GM12878 (cell line): ENCODE measurements at regions not wholly inside any gene's neighbourhood (a gene's known extent, or its start where the extent isn't known, plus 50 kb on each side); places are given as distances from the start of the nearest gene placed in this dataset.

Experiments used
- ATAC-seq: fragments of 200-7000 bp; cut with Tn5 transposase; 3 replicates; pipeline ENCODE4 v1.9.1; 2020; ENCODE audit warnings: mild to moderate bottlenecking, moderate library complexity
- BruUV-seq: library from RNA; stranded (reverse); fragments of 400-500 nt; replicated peaks from 2 replicates; lab custom pipeline; 2021; lab: Mats Ljungman, UMichigan
- CTCF ChIA-PET: fragments of 300-600 bp; sonication (Branson Sonifier 250); formaldehyde crosslinking; extraction: SDS; loops from one replicate; lab custom pipeline; 2021; ENCODE audit warnings: inconsistent platforms; lab: Yijun Ruan, JAX
- POLR2A ChIA-PET: fragments of 350-600 bp; formaldehyde crosslinking; extraction: SDS; loops from one replicate; lab custom pipeline; 2021; ENCODE audit warnings: inconsistent platforms; lab: Charles Lee
- RAD21 ChIA-PET: fragments of 300-600 bp; sonication (Branson Sonifier 250); formaldehyde crosslinking; loops from one replicate; lab custom pipeline; 2023; ENCODE audit warnings: antibody characterized with exemption; ENCODE audit not compliant: unreplicated experiment; lab: Charles Lee
- SMC1A ChIA-PET: fragments of 300-600 bp; sonication (Branson Sonifier 250); formaldehyde crosslinking; loops from one replicate; lab custom pipeline; 2023; ENCODE audit not compliant: unreplicated experiment, uncharacterized antibody; lab: Charles Lee
- DNase-seq: peaks from one replicate; pipeline ENCODE4 v3.0.0-alpha.2; 2011; ENCODE audit warnings: low read depth, low spot score
- FAIRE-seq: peaks from 3 replicates; lab custom pipeline; 2011; peaks lifted over from hg19 to GRCh38; lab: Jason Lieb, UNC
- H2AFZ ChIP-seq: 2 replicates; pipeline ENCODE4 v1.6.0; 2011; ENCODE audit warnings: low read depth, low read length, control low read depth; ENCODE audit not compliant: control insufficient read depth
- H3K27ac ChIP-seq: 2 replicates; pipeline ENCODE4 v1.5.1; 2011; ENCODE audit warnings: control low read depth; ENCODE audit not compliant: control insufficient read depth, insufficient read depth
- H3K27me3 ChIP-seq, 2 experiments: replicated peaks in 1 of 2; 2 replicates each; pipeline versions ENCODE4 v1.6.0 to v1.6.1; 2011; ENCODE audit warnings: low read length in 1 of 2; ENCODE audit not compliant: control insufficient read depth in 2 of 2, insufficient read depth in 2 of 2
- H3K36me3 ChIP-seq, 2 experiments: 2 replicates each; pipeline ENCODE4 v1.5.1; 2011; ENCODE audit warnings: low read length in 1 of 2; ENCODE audit not compliant: control insufficient read depth in 2 of 2, insufficient read depth in 2 of 2
- H3K4me1 ChIP-seq: 2 replicates; pipeline ENCODE4 v1.6.1; 2011; ENCODE audit warnings: mild to moderate bottlenecking, low read length, moderate library complexity, mixed read lengths; ENCODE audit not compliant: control insufficient read depth, insufficient read depth
- H3K4me2 ChIP-seq: 2 replicates; pipeline ENCODE4 v1.6.0; 2011; ENCODE audit warnings: control low read depth; ENCODE audit not compliant: control insufficient read depth, insufficient read depth
- H3K4me3 ChIP-seq: fragments of 200-600 bp; sonication (generic); 2 replicates; pipeline ENCODE4 v1.5.1; 2016
- H3K79me2 ChIP-seq: 2 replicates; pipeline ENCODE4 v1.6.0; 2011; ENCODE audit warnings: low read length; ENCODE audit not compliant: control insufficient read depth, insufficient read depth
- H3K9ac ChIP-seq: 2 replicates; pipeline ENCODE4 v1.8.0; 2011; ENCODE audit warnings: low read length, control low read depth, mixed read lengths; ENCODE audit not compliant: control insufficient read depth, insufficient read depth
- H3K9me3 ChIP-seq: replicated peaks from 3 replicates; pipeline ENCODE4 v1.5.1; 2011; ENCODE audit warnings: mild to moderate bottlenecking, low read length; ENCODE audit not compliant: control insufficient read depth, insufficient read depth
- H4K20me1 ChIP-seq: 2 replicates; pipeline ENCODE4 v1.6.0; 2011; ENCODE audit not compliant: control insufficient read depth, insufficient read depth
- CHD4 ChIP-seq: fragments of 200-600 bp; sonication (generic); IDR thresholded peaks from 2 replicates; pipeline ENCODE4 v1.6.1; 2016; ENCODE audit warnings: mild to moderate bottlenecking
- E4F1 ChIP-seq: fragments of 450-650 bp; IDR thresholded peaks from 2 replicates; pipeline ENCODE4 v1.6.1; 2018; ENCODE audit warnings: borderline replicate concordance, mild to moderate bottlenecking; ENCODE audit not compliant: partially characterized antibody
- HDAC6 ChIP-seq: fragments of 200-600 bp; sonication (generic); IDR thresholded peaks from one replicate; pipeline ENCODE4 v1.8.0; 2017; ENCODE audit warnings: antibody characterized with exemption; ENCODE audit not compliant: unreplicated experiment
- HDGF ChIP-seq: fragments of 450-650 bp; IDR thresholded peaks from 2 replicates; pipeline ENCODE4 v1.6.1; 2016; ENCODE audit warnings: antibody characterized with exemption
- IRF3 ChIP-seq: fragments of 450-650 bp; IDR thresholded peaks from 2 replicates; pipeline ENCODE4 v1.6.1; 2014; ENCODE audit warnings: mild to moderate bottlenecking
- MAX ChIP-seq: IDR thresholded peaks from 2 replicates; pipeline ENCODE4 v1.6.1; 2012; ENCODE audit warnings: low read depth, low read length, improper control_type of control experiment
- MYC ChIP-seq: IDR thresholded peaks from 2 replicates; pipeline ENCODE4 v1.6.1; 2011; ENCODE audit warnings: mild to moderate bottlenecking, low read length, moderate library complexity, inconsistent platforms; ENCODE audit not compliant: insufficient read depth, insufficient replicate concordance, insufficient read length, severe bottlenecking
- PBX3 ChIP-seq: IDR thresholded peaks from 2 replicates; pipeline ENCODE4 v1.6.1; 2011; ENCODE audit warnings: mild to moderate bottlenecking, low read depth, low read length, moderate library complexity; ENCODE audit not compliant: insufficient replicate concordance
- POU2F2 ChIP-seq: IDR thresholded peaks from 3 replicates; pipeline ENCODE4 v1.6.1; 2011; ENCODE audit warnings: low read depth, mild to moderate bottlenecking, low read length, borderline replicate concordance
- RAD21 ChIP-seq: IDR thresholded peaks from 2 replicates; pipeline ENCODE4 v1.6.1; 2011; ENCODE audit warnings: mild to moderate bottlenecking, low read depth, low read length, moderate library complexity; ENCODE audit not compliant: insufficient read depth
- RUNX3 ChIP-seq: IDR thresholded peaks from 2 replicates; pipeline ENCODE4 v1.6.1; 2012; ENCODE audit warnings: low read length, inconsistent platforms
- SPI1 ChIP-seq: IDR thresholded peaks from 2 replicates; pipeline ENCODE4 v1.6.1; 2011; ENCODE audit warnings: low read depth, mild to moderate bottlenecking, low read length, moderate library complexity, borderline replicate concordance; ENCODE audit not compliant: insufficient read depth
- STAT3 ChIP-seq: IDR thresholded peaks from 2 replicates; pipeline ENCODE4 v1.6.1; 2011; ENCODE audit warnings: low read depth, low read length, improper control_type of control experiment
- ZBED1 ChIP-seq: IDR thresholded peaks from 2 replicates; pipeline ENCODE4 v1.6.1; 2016; ENCODE audit warnings: borderline replicate concordance
- WGBS: methylation state at CpG from one replicate; pipeline ENCODE4 v1.1.6; 2016; ENCODE audit warnings: low lambda C conversion rate; ENCODE audit not compliant: insufficient replicate concordance, insufficient coverage; ENCODE audit errors: missing lambda C conversion rate; 5-methylcytosine and 5-hydroxymethylcytosine counted together
- in situ Hi-C: fragments of 300-500 bp; cut with MboI; formaldehyde crosslinking; loops from 9 replicates; pipeline ENCODE4 v1.14.3; 2018; ENCODE audit warnings: mixed read lengths
- intact Hi-C: fragments of 100-400 bp; cut with micrococcal nuclease; formaldehyde crosslinking; loops from one replicate; pipeline ENCODE4 v1.14.2; 2022; ENCODE audit not compliant: unreplicated experiment
- TF ChIP-seq, protein P1 (sequence below): fragments of 450-650 bp; IDR thresholded peaks from 2 replicates; pipeline ENCODE4 v1.6.1; 2017; ENCODE audit warnings: low read depth, mild to moderate bottlenecking, moderate library complexity
- TF ChIP-seq, protein P2 (sequence below): fragments of 450-650 bp; conservative IDR thresholded peaks from 2 replicates; pipeline ENCODE4 v1.6.1; 2017; ENCODE audit warnings: mild to moderate bottlenecking, moderate library complexity

DNA sequence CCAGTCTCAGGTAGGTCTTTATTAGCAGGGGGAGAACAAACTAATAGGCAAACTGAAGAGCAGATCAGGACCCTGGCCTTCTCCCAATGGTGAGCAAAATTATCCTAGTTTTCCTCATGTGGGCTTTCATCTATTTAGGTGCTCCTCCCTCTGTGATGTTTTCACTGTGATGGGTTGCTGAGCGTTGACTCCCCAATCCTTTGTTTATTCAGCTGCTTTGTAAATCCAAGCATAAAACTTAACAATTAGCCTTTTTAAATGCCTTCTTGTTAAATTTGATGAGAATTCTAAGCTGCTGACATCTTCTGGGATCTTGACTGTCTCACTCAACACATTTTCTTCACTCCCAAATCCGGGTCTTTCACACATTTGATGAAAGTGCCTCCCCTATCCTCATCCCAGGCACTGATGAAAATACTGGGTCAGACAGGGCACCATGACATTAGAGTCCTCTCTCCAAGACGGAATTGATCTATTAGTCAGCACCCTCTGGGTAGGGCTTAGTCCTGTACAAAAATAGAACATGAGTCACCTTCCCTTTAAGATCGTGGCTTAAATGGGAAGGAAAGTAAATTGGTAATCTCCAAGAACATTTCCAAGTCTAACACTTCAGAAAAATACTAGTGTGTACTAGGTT lies 199.3 kb upstream of the ISX start:
- no peak for DNase-seq
- in situ Hi-C loops = no loop called here
- no TSS peak for BruUV-seq
- Histone ChIP-seq H3K27ac (no peak overlapping the region), H3K36me3 (no peaks in the 10 kb centered on the region), H2AFZ (no peak overlapping the region), H3K9ac (no peak overlapping the region), H3K4me3 (no peak overlapping the region), H3K27me3 (no peaks in the 10 kb centered on the region), H3K4me1 (no peaks in the 10 kb centered on the region), H4K20me1 (no peaks in the 10 kb centered on the region), H3K4me2 (no peak overlapping the region), H3K79me2 (no peaks in the 10 kb centered on the region), H3K9me3 (no peaks in the 10 kb centered on the region; the same call in 2 of the 3 replicates)
- 23% methylated on average over 4 of the region's 4 CpGs for WGBS
- ATAC-seq = no peak
- FAIRE-seq = no peak
- RAD21 ChIA-PET = no interaction called here
- intact Hi-C loops = no loop called here
- CTCF ChIA-PET = no interaction called here
- SMC1A ChIA-PET = no interaction called here
- POLR2A ChIA-PET = no interaction called here
- TF ChIP-seq PBX3 = no peak
- no peak for TF ChIP-seq RUNX3
- TF ChIP-seq RAD21 = no peak
- TF ChIP-seq, protein P1, sequence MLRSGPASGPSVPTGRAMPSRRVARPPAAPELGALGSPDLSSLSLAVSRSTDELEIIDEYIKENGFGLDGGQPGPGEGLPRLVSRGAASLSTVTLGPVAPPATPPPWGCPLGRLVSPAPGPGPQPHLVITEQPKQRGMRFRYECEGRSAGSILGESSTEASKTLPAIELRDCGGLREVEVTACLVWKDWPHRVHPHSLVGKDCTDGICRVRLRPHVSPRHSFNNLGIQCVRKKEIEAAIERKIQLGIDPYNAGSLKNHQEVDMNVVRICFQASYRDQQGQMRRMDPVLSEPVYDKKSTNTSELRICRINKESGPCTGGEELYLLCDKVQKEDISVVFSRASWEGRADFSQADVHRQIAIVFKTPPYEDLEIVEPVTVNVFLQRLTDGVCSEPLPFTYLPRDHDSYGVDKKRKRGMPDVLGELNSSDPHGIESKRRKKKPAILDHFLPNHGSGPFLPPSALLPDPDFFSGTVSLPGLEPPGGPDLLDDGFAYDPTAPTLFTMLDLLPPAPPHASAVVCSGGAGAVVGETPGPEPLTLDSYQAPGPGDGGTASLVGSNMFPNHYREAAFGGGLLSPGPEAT = no peak
- no peak for TF ChIP-seq MYC
- TF ChIP-seq HDGF = no peak
- TF ChIP-seq MAX = no peak
- no peak for TF ChIP-seq ZBED1
- TF ChIP-seq POU2F2 = no peak
- TF ChIP-seq STAT3 = no peak
- TF ChIP-seq CHD4 = no peak
- TF ChIP-seq E4F1 = no peak
- no peak for TF ChIP-seq SPI1
- TF ChIP-seq HDAC6 = no peak
- no peak for TF ChIP-seq IRF3
- TF ChIP-seq, protein P2, sequence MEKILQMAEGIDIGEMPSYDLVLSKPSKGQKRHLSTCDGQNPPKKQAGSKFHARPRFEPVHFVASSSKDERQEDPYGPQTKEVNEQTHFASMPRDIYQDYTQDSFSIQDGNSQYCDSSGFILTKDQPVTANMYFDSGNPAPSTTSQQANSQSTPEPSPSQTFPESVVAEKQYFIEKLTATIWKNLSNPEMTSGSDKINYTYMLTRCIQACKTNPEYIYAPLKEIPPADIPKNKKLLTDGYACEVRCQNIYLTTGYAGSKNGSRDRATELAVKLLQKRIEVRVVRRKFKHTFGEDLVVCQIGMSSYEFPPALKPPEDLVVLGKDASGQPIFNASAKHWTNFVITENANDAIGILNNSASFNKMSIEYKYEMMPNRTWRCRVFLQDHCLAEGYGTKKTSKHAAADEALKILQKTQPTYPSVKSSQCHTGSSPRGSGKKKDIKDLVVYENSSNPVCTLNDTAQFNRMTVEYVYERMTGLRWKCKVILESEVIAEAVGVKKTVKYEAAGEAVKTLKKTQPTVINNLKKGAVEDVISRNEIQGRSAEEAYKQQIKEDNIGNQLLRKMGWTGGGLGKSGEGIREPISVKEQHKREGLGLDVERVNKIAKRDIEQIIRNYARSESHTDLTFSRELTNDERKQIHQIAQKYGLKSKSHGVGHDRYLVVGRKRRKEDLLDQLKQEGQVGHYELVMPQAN = no peak
